K562 (cell line): ENCODE measurements at regions not wholly inside any gene's neighbourhood (a gene's known extent, or its start where the extent isn't known, plus 50 kb on each side); places are given as distances from the start of the nearest gene placed in this dataset.

Source experiments
- ATAC-seq: fragments of 200-7000 bp; cut with Tn5 transposase; 3 replicates; pipeline ENCODE4 v1.9.1; 2020; ENCODE audit warnings: moderate library complexity
- BruUV-seq: library from RNA; stranded (reverse); fragments of 400-500 nt; replicated peaks from 2 replicates; lab custom pipeline; 2021; lab: Mats Ljungman, UMichigan
- CTCF ChIA-PET: fragments of 300-600 bp; formaldehyde crosslinking; extraction: SDS; loops from one replicate; lab custom pipeline; 2021; ENCODE audit warnings: low intra/inter-chr PET ratio; lab: Yijun Ruan, JAX
- POLR2A ChIA-PET: fragments of 300-600, 350-650 bp; sonication (Branson Sonifier 250); formaldehyde crosslinking; extraction: SDS; loops from one replicate; lab custom pipeline; 2021; ENCODE audit warnings: antibody characterized with exemption, inconsistent platforms; lab: Yijun Ruan, JAX
- DNase-seq, 4 experiments: peaks; one replicate each; pipeline versions ENCODE4 v3.0.0 to v3.0.0-alpha.2; 2011 to 2018; ENCODE audit warnings: low spot score in 3 of 4, mixed read lengths in 3 of 4; ENCODE audit errors: extremely low read depth in 1 of 4
- FAIRE-seq: peaks from 2 replicates; lab custom pipeline; 2011; peaks lifted over from hg19 to GRCh38; lab: Jason Lieb, UNC
- H2AFZ ChIP-seq: 2 replicates; pipeline ENCODE4 v1.6.0; 2011; ENCODE audit warnings: low read depth, low read length, control low read depth, inconsistent platforms
- H3K27ac ChIP-seq: fragments of 200-600 bp; 3 replicates; pipeline ENCODE4 v1.8.0; 2011; ENCODE audit warnings: low read depth, mild to moderate bottlenecking, control low read depth, inconsistent platforms, low read length, moderate library complexity, mixed read lengths; ENCODE audit errors: extremely low read depth
- H3K27me3 ChIP-seq, 2 experiments: fragments of 300-600 bp in 1 of 2; 2 replicates in 1 of 2; 3 replicates in 1 of 2; pipeline versions ENCODE4 v1.6.0 to v1.8.0; 2011; ENCODE audit warnings: inconsistent platforms in 2 of 2, low read length in 2 of 2, mild to moderate bottlenecking in 1 of 2, mixed read lengths in 1 of 2, moderate library complexity in 1 of 2; ENCODE audit not compliant: control insufficient read depth in 2 of 2, insufficient read depth in 2 of 2
- H3K36me3 ChIP-seq: fragments of 300-600 bp; 3 replicates; pipeline ENCODE4 v1.8.0; 2011; ENCODE audit warnings: mild to moderate bottlenecking, low read length, inconsistent platforms; ENCODE audit not compliant: control insufficient read depth, insufficient read depth
- H3K4me1 ChIP-seq, 2 experiments: fragments of 200-600 bp in 1 of 2; replicated peaks in 1 of 2; 2 replicates in 1 of 2; 3 replicates in 1 of 2; pipeline versions ENCODE4 v1.5.1 to v1.8.0; 2011; ENCODE audit warnings: inconsistent platforms in 2 of 2, low read length in 2 of 2, mild to moderate bottlenecking in 1 of 2, mixed read lengths in 1 of 2, moderate library complexity in 1 of 2; ENCODE audit not compliant: control insufficient read depth in 2 of 2, insufficient read depth in 2 of 2
- H3K4me2 ChIP-seq: 2 replicates; pipeline ENCODE4 v1.6.1; 2011; ENCODE audit warnings: low read length, control low read depth, inconsistent platforms, mixed read lengths; ENCODE audit not compliant: insufficient read depth
- H3K4me3 ChIP-seq: fragments of 200-600 bp; sonication (generic), shearing (Covaris generic); 2 replicates; pipeline ENCODE4 v1.5.1; 2016; ENCODE audit warnings: control low read depth, inconsistent platforms
- H3K79me2 ChIP-seq: fragments of 200-600 bp; 3 replicates; pipeline ENCODE4 v1.8.0; 2011; ENCODE audit warnings: low read length, inconsistent platforms; ENCODE audit not compliant: control insufficient read depth, insufficient read depth
- H3K9ac ChIP-seq, 2 experiments: 2 replicates each; pipeline versions ENCODE4 v1.6.0 to v1.6.1; 2011; ENCODE audit warnings: low read depth in 2 of 2, low read length in 2 of 2, control low read depth in 1 of 2, inconsistent platforms in 1 of 2, mild to moderate bottlenecking in 1 of 2, mixed read lengths in 1 of 2; ENCODE audit not compliant: insufficient read depth in 1 of 2
- H3K9me1 ChIP-seq: one replicate; pipeline ENCODE4 v1.6.0; 2011; ENCODE audit warnings: inconsistent platforms, mild to moderate bottlenecking, low read length, moderate library complexity; ENCODE audit not compliant: control insufficient read depth, insufficient read depth
- H3K9me3 ChIP-seq: replicated peaks from 2 replicates; pipeline ENCODE4 v1.5.1; 2011; ENCODE audit warnings: low read depth, low read length, inconsistent platforms; ENCODE audit not compliant: control insufficient read depth, insufficient read depth
- H4K20me1 ChIP-seq: replicated peaks from 2 replicates; pipeline ENCODE4 v1.6.1; 2011; ENCODE audit warnings: low read length, inconsistent platforms, mixed read lengths; ENCODE audit not compliant: control insufficient read depth, insufficient read depth
- CBFA2T3 ChIP-seq: fragments of 450-650 bp; IDR thresholded peaks from 2 replicates; pipeline ENCODE4 v1.6.1; 2017
- CBX5 ChIP-seq: IDR thresholded peaks from 2 replicates; pipeline ENCODE4 v1.6.1; 2014; ENCODE audit warnings: low read depth, borderline replicate concordance
- CHD2 ChIP-seq: IDR thresholded peaks from 2 replicates; pipeline ENCODE4 v1.6.1; 2011; ENCODE audit warnings: low read depth, low read length
- DMBX1 ChIP-seq: fragments of 250-450 bp; sonication (Bioruptor Pico); IDR thresholded peaks from 2 replicates; pipeline ENCODE4 v1.8.0; 2022; ENCODE audit warnings: inconsistent platforms, mild to moderate bottlenecking, moderate library complexity, borderline replicate concordance
- NFRKB ChIP-seq: fragments of 450-650 bp; IDR thresholded peaks from 2 replicates; pipeline ENCODE4 v1.6.1; 2016; ENCODE audit warnings: low read depth
- NFYB ChIP-seq: IDR thresholded peaks from 2 replicates; pipeline ENCODE4 v1.6.1; 2011; ENCODE audit warnings: mild to moderate bottlenecking, moderate library complexity; ENCODE audit not compliant: insufficient read length; ENCODE audit errors: extremely low read depth
- NUFIP1 ChIP-seq: fragments of 450-650 bp; IDR thresholded peaks from 2 replicates; pipeline ENCODE4 v1.6.1; 2018; ENCODE audit not compliant: partially characterized antibody
- PTBP1 ChIP-seq: fragments of 200-400 bp; formaldehyde crosslinking; IDR thresholded peaks from 2 replicates; pipeline ENCODE4 v1.6.1; 2017; ENCODE audit warnings: low read depth, low read length
- SMAD4 ChIP-seq: fragments of 250-450 bp; sonication (Bioruptor Pico); conservative IDR thresholded peaks from 2 replicates; pipeline ENCODE4 v1.8.0; 2021; ENCODE audit warnings: inconsistent platforms, mild to moderate bottlenecking, moderate library complexity
- SRF ChIP-seq, 2 experiments: fragments of 250-450, 450-650 bp in 1 of 2; sonication (Bioruptor Pico) in 1 of 2; sonication (generic) in 1 of 2; formaldehyde crosslinking; IDR thresholded peaks; 2 replicates each; pipeline versions ENCODE4 v1.5.0 to v1.5.1; 2020 to 2022; ENCODE audit warnings: mild to moderate bottlenecking in 1 of 2, missing genetic modification reagents in 1 of 2
- ZC3H11A ChIP-seq: IDR thresholded peaks from 2 replicates; pipeline ENCODE4 v1.6.1; 2012; ENCODE audit warnings: low read depth, low read length, improper control_type of control experiment
- ZFP30 ChIP-seq: fragments of 250-450 bp; sonication (Bioruptor Pico); IDR thresholded peaks from 2 replicates; pipeline ENCODE4 v1.8.0; 2022; ENCODE audit warnings: moderate library complexity, mild to moderate bottlenecking, inconsistent platforms, borderline replicate concordance
- WGBS: fragments of 100-300 bp; shearing (Covaris generic); methylation state at CpG from one replicate; pipeline ENCODE4 v1.1.6; 2016; ENCODE audit warnings: low coverage, mixed read lengths; ENCODE audit not compliant: insufficient coverage; ENCODE audit errors: missing lambda C conversion rate; 5-methylcytosine and 5-hydroxymethylcytosine counted together
- in situ Hi-C: fragments of 300-500 bp; cut with MboI; formaldehyde crosslinking; loops from 4 replicates; pipeline ENCODE4 v1.15.0; 2018; ENCODE audit warnings: inconsistent platforms, mixed read lengths
- intact Hi-C: fragments of 100-400 bp; cut with micrococcal nuclease; formaldehyde crosslinking; loops from 2 replicates; pipeline ENCODE4 v1.14.2; 2022
- TF ChIP-seq, protein P1 (sequence below): fragments of 250-450 bp; sonication (Bioruptor Pico); IDR thresholded peaks from 2 replicates; pipeline ENCODE4 v1.5.0; 2020; ENCODE audit warnings: mild to moderate bottlenecking
- TF ChIP-seq, protein P2 (sequence below), 2 experiments: IDR thresholded peaks; 2 replicates each; pipeline ENCODE4 v1.6.1; 2012; ENCODE audit warnings: improper control_type of control experiment in 2 of 2, low read depth in 2 of 2, low read length in 2 of 2, borderline replicate concordance in 1 of 2
- TF ChIP-seq, protein P3 (sequence below): fragments of 250-450 bp; sonication (Bioruptor Pico); IDR thresholded peaks from 2 replicates; pipeline ENCODE4 v1.8.0; 2022; ENCODE audit warnings: inconsistent platforms

DNA sequence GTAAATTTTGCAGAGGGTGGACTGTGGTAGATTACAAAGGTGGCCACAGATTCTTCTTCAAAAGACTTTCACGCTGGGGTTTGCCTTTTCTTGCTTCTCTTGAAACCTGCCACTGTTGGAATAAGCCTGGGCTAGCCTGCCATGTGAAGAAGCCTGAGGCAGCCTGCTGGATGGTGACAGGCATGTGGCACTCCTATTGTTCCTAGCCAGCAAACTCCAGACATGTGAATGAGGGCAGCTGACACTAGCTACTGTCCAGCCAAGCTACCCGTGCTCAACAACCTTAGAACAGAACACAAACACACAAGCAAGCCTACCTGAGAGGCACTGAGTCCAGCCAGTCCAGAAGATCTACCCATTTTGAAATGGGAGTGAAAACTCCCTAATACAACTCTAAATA is 322.7 kb upstream of the LARGE1 start:
- no peak overlapping the region for H2AFZ ChIP-seq
- no peak overlapping the region for H3K27ac ChIP-seq
- H3K4me2 ChIP-seq: no peak overlapping the region
- H3K79me2 ChIP-seq: no peaks in the 10 kb centered on the region
- H3K36me3 ChIP-seq: no peaks in the 10 kb centered on the region
- H3K9ac ChIP-seq: no peak overlapping the region
- H3K9me1 ChIP-seq: no peaks in the 10 kb centered on the region
- no TSS peak for BruUV-seq
- no peak for FAIRE-seq
- no peaks in the 10 kb centered on the region for H4K20me1 ChIP-seq
- intact Hi-C loops: no loop called here
- ChIA-PET POLR2A (no interaction called here), CTCF (no interaction called here)
- TF ChIP-seq NUFIP1 (no peak), NFRKB (no peak), SRF (CRISPR knock-in tag; IDR thresholded peaks at IDR 0.05) (no peak), CBX5 (no peak), SMAD4 (CRISPR knock-in tag) (no peak), CHD2 (no peak), PTBP1 (no peak), ZC3H11A (no peak), DMBX1 (CRISPR knock-in tag) (no peak), CBFA2T3 (no peak), ZFP30 (no peak), NFYB (no peak)
- TF ChIP-seq, protein P1, sequence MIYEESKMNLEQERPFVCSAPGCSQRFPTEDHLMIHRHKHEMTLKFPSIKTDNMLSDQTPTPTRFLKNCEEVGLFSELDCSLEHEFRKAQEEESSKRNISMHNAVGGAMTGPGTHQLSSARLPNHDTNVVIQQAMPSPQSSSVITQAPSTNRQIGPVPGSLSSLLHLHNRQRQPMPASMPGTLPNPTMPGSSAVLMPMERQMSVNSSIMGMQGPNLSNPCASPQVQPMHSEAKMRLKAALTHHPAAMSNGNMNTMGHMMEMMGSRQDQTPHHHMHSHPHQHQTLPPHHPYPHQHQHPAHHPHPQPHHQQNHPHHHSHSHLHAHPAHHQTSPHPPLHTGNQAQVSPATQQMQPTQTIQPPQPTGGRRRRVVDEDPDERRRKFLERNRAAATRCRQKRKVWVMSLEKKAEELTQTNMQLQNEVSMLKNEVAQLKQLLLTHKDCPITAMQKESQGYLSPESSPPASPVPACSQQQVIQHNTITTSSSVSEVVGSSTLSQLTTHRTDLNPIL (CRISPR knock-in tag): no peak
- TF ChIP-seq, protein P2, sequence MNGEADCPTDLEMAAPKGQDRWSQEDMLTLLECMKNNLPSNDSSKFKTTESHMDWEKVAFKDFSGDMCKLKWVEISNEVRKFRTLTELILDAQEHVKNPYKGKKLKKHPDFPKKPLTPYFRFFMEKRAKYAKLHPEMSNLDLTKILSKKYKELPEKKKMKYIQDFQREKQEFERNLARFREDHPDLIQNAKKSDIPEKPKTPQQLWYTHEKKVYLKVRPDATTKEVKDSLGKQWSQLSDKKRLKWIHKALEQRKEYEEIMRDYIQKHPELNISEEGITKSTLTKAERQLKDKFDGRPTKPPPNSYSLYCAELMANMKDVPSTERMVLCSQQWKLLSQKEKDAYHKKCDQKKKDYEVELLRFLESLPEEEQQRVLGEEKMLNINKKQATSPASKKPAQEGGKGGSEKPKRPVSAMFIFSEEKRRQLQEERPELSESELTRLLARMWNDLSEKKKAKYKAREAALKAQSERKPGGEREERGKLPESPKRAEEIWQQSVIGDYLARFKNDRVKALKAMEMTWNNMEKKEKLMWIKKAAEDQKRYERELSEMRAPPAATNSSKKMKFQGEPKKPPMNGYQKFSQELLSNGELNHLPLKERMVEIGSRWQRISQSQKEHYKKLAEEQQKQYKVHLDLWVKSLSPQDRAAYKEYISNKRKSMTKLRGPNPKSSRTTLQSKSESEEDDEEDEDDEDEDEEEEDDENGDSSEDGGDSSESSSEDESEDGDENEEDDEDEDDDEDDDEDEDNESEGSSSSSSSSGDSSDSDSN (IDR thresholded peaks at IDR 0.05; ENCODE audit: borderline replicate concordance in 1 of 2, low read depth in 2 of 2, low read length in 2 of 2): no peak
- TF ChIP-seq, protein P3, sequence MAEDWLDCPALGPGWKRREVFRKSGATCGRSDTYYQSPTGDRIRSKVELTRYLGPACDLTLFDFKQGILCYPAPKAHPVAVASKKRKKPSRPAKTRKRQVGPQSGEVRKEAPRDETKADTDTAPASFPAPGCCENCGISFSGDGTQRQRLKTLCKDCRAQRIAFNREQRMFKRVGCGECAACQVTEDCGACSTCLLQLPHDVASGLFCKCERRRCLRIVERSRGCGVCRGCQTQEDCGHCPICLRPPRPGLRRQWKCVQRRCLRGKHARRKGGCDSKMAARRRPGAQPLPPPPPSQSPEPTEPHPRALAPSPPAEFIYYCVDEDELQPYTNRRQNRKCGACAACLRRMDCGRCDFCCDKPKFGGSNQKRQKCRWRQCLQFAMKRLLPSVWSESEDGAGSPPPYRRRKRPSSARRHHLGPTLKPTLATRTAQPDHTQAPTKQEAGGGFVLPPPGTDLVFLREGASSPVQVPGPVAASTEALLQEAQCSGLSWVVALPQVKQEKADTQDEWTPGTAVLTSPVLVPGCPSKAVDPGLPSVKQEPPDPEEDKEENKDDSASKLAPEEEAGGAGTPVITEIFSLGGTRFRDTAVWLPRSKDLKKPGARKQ (CRISPR knock-in tag): no peak
- no peaks in the 10 kb centered on the region for H3K4me1 ChIP-seq
- no peaks in the 10 kb centered on the region for H3K27me3 ChIP-seq
- no peak for DNase-seq
- no peak overlapping the region for H3K4me3 ChIP-seq
- no peaks in the 10 kb centered on the region for H3K9me3 ChIP-seq
- in situ Hi-C loops: no loop called here
- ATAC-seq: no peak
- 0% methylated on average over 2 of the region's 2 CpGs for WGBS
